GM18870 (cell line): ENCODE measurements at regions not wholly inside any gene's neighbourhood (a gene's known extent, or its start where the extent isn't known, plus 50 kb on each side); places are given as distances from the start of the nearest gene placed in this dataset.
"Not testable (repeated sequence)": the region's sequence is repeated elsewhere in the genome, so short reads cannot be mapped to it uniquely, and the experiment has no call there.

Experiments used
- ATAC-seq: cut with Tn5 transposase; IDR thresholded peaks from one replicate; pipeline ENCODE4 v1.9.1; 2021; ENCODE audit warnings: moderate library complexity; ENCODE audit not compliant: unreplicated experiment

GRCh38 chrX:15127010-15127409 lies 142.9 kb downstream of the ASB9 start:
- no peak for ATAC-seq

GRCh38 chrX:15116900-15117299 lies 153.0 kb downstream of the ASB9 start:
- no peak for ATAC-seq

- ATAC-seq = no peak
Observed at GRCh38 chrX:15114743-15115566, 154.9 kb downstream of the ASB9 start.

- ATAC-seq = no peak
Observed at GRCh38 chrX:15107367-15107988, 162.4 kb downstream of the ASB9 start.

- ATAC-seq = no peak
Observed at GRCh38 chrX:15098505-15098904, 171.4 kb downstream of the ASB9 start.

GRCh38 chrX:15087747-15088146 lies 182.1 kb downstream of the ASB9 start:
- ATAC-seq = no peak

GRCh38 chrX:15073313-15073712 lies 196.6 kb downstream of the ASB9 start:
- ATAC-seq = no peak

- ATAC-seq = no peak
Observed at GRCh38 chrX:15072880-15073279, 197.0 kb downstream of the ASB9 start.

- ATAC-seq = no peak
Observed at GRCh38 chrX:15072259-15072658, 197.6 kb downstream of the ASB9 start.

- no peak for ATAC-seq
Observed at GRCh38 chrX:15059474-15059873, 186.3 kb downstream of the MOSPD2 start.

- ATAC-seq = no peak
Observed at GRCh38 chrX:15056044-15056443, 182.8 kb downstream of the MOSPD2 start.

- ATAC-seq = no peak
Observed at GRCh38 chrX:15055146-15055930, 182.1 kb downstream of the MOSPD2 start.

- ATAC-seq = no peak
Observed at GRCh38 chrX:15050395-15050794, 177.2 kb downstream of the MOSPD2 start.

GRCh38 chrX:15043538-15043937 lies 170.3 kb downstream of the MOSPD2 start:
- peak; percentile 87 for ATAC-seq

GRCh38 chrX:15033917-15034316 lies 160.7 kb downstream of the MOSPD2 start:
- no peak for ATAC-seq

- no peak for ATAC-seq
Observed at GRCh38 chrX:15017491-15017890, 144.3 kb downstream of the MOSPD2 start.

GRCh38 chrX:15016051-15016450 lies 142.8 kb downstream of the MOSPD2 start:
- ATAC-seq = no peak

- ATAC-seq = no peak
Observed at GRCh38 chrX:15014281-15014680, 141.1 kb downstream of the MOSPD2 start.

GRCh38 chrX:15013461-15013860 lies 140.2 kb downstream of the MOSPD2 start:
- ATAC-seq = no peak

GRCh38 chrX:14997271-14997670 lies 124.0 kb downstream of the MOSPD2 start:
- no peak for ATAC-seq

GRCh38 chrX:14984425-14984824 lies 111.2 kb downstream of the MOSPD2 start:
- ATAC-seq = not testable (repeated sequence)
